GM12878 (cell line): ENCODE measurements at regions not wholly inside any gene's neighbourhood (a gene's known extent, or its start where the extent isn't known, plus 50 kb on each side); places are given as distances from the start of the nearest gene placed in this dataset.
A peak's percentile ranks its signal among the peaks of the same experiment; 100 is the strongest.

Experiments
- ATAC-seq: fragments of 200-7000 bp; cut with Tn5 transposase; 3 replicates; pipeline ENCODE4 v1.9.1; 2020; ENCODE audit warnings: mild to moderate bottlenecking, moderate library complexity
- BruUV-seq: library from RNA; stranded (reverse); fragments of 400-500 nt; replicated peaks from 2 replicates; lab custom pipeline; 2021; lab: Mats Ljungman, UMichigan
- CTCF ChIA-PET: fragments of 300-600 bp; sonication (Branson Sonifier 250); formaldehyde crosslinking; extraction: SDS; loops from one replicate; lab custom pipeline; 2021; ENCODE audit warnings: inconsistent platforms; lab: Yijun Ruan, JAX
- POLR2A ChIA-PET: fragments of 350-600 bp; formaldehyde crosslinking; extraction: SDS; loops from one replicate; lab custom pipeline; 2021; ENCODE audit warnings: inconsistent platforms; lab: Charles Lee
- RAD21 ChIA-PET: fragments of 300-600 bp; sonication (Branson Sonifier 250); formaldehyde crosslinking; loops from one replicate; lab custom pipeline; 2023; ENCODE audit warnings: antibody characterized with exemption; ENCODE audit not compliant: unreplicated experiment; lab: Charles Lee
- SMC1A ChIA-PET: fragments of 300-600 bp; sonication (Branson Sonifier 250); formaldehyde crosslinking; loops from one replicate; lab custom pipeline; 2023; ENCODE audit not compliant: unreplicated experiment, uncharacterized antibody; lab: Charles Lee
- DNase-seq: peaks from one replicate; pipeline ENCODE4 v3.0.0-alpha.2; 2011; ENCODE audit warnings: low read depth, low spot score
- FAIRE-seq: peaks from 3 replicates; lab custom pipeline; 2011; peaks lifted over from hg19 to GRCh38; lab: Jason Lieb, UNC
- H2AFZ ChIP-seq: 2 replicates; pipeline ENCODE4 v1.6.0; 2011; ENCODE audit warnings: low read depth, low read length, control low read depth; ENCODE audit not compliant: control insufficient read depth
- H3K27ac ChIP-seq: 2 replicates; pipeline ENCODE4 v1.5.1; 2011; ENCODE audit warnings: control low read depth; ENCODE audit not compliant: control insufficient read depth, insufficient read depth
- H3K27me3 ChIP-seq, 2 experiments: replicated peaks in 1 of 2; 2 replicates each; pipeline versions ENCODE4 v1.6.0 to v1.6.1; 2011; ENCODE audit warnings: low read length in 1 of 2; ENCODE audit not compliant: control insufficient read depth in 2 of 2, insufficient read depth in 2 of 2
- H3K36me3 ChIP-seq, 2 experiments: 2 replicates each; pipeline ENCODE4 v1.5.1; 2011; ENCODE audit warnings: low read length in 1 of 2; ENCODE audit not compliant: control insufficient read depth in 2 of 2, insufficient read depth in 2 of 2
- H3K4me1 ChIP-seq: 2 replicates; pipeline ENCODE4 v1.6.1; 2011; ENCODE audit warnings: mild to moderate bottlenecking, low read length, moderate library complexity, mixed read lengths; ENCODE audit not compliant: control insufficient read depth, insufficient read depth
- H3K4me2 ChIP-seq: 2 replicates; pipeline ENCODE4 v1.6.0; 2011; ENCODE audit warnings: control low read depth; ENCODE audit not compliant: control insufficient read depth, insufficient read depth
- H3K4me3 ChIP-seq: fragments of 200-600 bp; sonication (generic); 2 replicates; pipeline ENCODE4 v1.5.1; 2016
- H3K79me2 ChIP-seq: 2 replicates; pipeline ENCODE4 v1.6.0; 2011; ENCODE audit warnings: low read length; ENCODE audit not compliant: control insufficient read depth, insufficient read depth
- H3K9ac ChIP-seq: 2 replicates; pipeline ENCODE4 v1.8.0; 2011; ENCODE audit warnings: low read length, control low read depth, mixed read lengths; ENCODE audit not compliant: control insufficient read depth, insufficient read depth
- H3K9me3 ChIP-seq: replicated peaks from 3 replicates; pipeline ENCODE4 v1.5.1; 2011; ENCODE audit warnings: mild to moderate bottlenecking, low read length; ENCODE audit not compliant: control insufficient read depth, insufficient read depth
- H4K20me1 ChIP-seq: 2 replicates; pipeline ENCODE4 v1.6.0; 2011; ENCODE audit not compliant: control insufficient read depth, insufficient read depth
- BCL11A ChIP-seq: IDR thresholded peaks from 2 replicates; pipeline ENCODE4 v1.6.1; 2011; ENCODE audit warnings: low read depth, low read length
- BCL3 ChIP-seq: IDR thresholded peaks from 2 replicates; pipeline ENCODE4 v1.6.1; 2011; ENCODE audit warnings: borderline replicate concordance, low read depth, mild to moderate bottlenecking, moderate library complexity, low read length; ENCODE audit not compliant: insufficient read depth, poor library complexity, severe bottlenecking
- BMI1 ChIP-seq: fragments of 450-650 bp; IDR thresholded peaks from 2 replicates; pipeline ENCODE4 v1.6.1; 2016; ENCODE audit warnings: mild to moderate bottlenecking, moderate library complexity, borderline replicate concordance
- DPF2 ChIP-seq: fragments of 450-650 bp; IDR thresholded peaks from 2 replicates; pipeline ENCODE4 v1.6.1; 2017; ENCODE audit warnings: mild to moderate bottlenecking
- EED ChIP-seq: sonication (generic); IDR thresholded peaks from 2 replicates; pipeline ENCODE4 v1.6.1; 2016; ENCODE audit warnings: antibody characterized with exemption, low read depth
- HDAC2 ChIP-seq: fragments of 200-600 bp; sonication (generic); IDR thresholded peaks from 2 replicates; pipeline ENCODE4 v1.6.1; 2017
- IKZF1 ChIP-seq: fragments of 450-650 bp; conservative IDR thresholded peaks from 2 replicates; pipeline ENCODE4 v1.6.1; 2017; ENCODE audit warnings: antibody characterized with exemption, mild to moderate bottlenecking
- IRF5 ChIP-seq: fragments of 450-650 bp; IDR thresholded peaks from 2 replicates; pipeline ENCODE4 v1.6.1; 2017; ENCODE audit warnings: borderline replicate concordance
- KAT2A ChIP-seq: conservative IDR thresholded peaks from 2 replicates; pipeline ENCODE4 v1.6.1; 2011; ENCODE audit warnings: low read depth, low read length; ENCODE audit not compliant: control insufficient read depth
- MLLT1 ChIP-seq: fragments of 450-650 bp; IDR thresholded peaks from 2 replicates; pipeline ENCODE4 v1.6.1; 2016; ENCODE audit warnings: mild to moderate bottlenecking
- MTA3 ChIP-seq: IDR thresholded peaks from 2 replicates; pipeline ENCODE4 v1.6.1; 2012; ENCODE audit warnings: low read length, inconsistent platforms, borderline replicate concordance
- NBN ChIP-seq: fragments of 450-650 bp; IDR thresholded peaks from 2 replicates; pipeline ENCODE4 v1.6.1; 2016
- NFXL1 ChIP-seq: fragments of 450-650 bp; IDR thresholded peaks from 2 replicates; pipeline ENCODE4 v1.6.1; 2017; ENCODE audit warnings: antibody characterized with exemption, mild to moderate bottlenecking, borderline replicate concordance
- POLR2A ChIP-seq: IDR thresholded peaks from 2 replicates; pipeline ENCODE4 v1.6.1; 2011; ENCODE audit warnings: low read depth, mild to moderate bottlenecking, low read length
- SREBF2 ChIP-seq: IDR thresholded peaks from 2 replicates; pipeline ENCODE4 v1.6.1; 2012; ENCODE audit warnings: mild to moderate bottlenecking, low read length
- SUPT20H ChIP-seq: IDR thresholded peaks from 2 replicates; pipeline ENCODE4 v1.6.1; 2011; ENCODE audit warnings: low read depth, mild to moderate bottlenecking, low read length, moderate library complexity, borderline replicate concordance; ENCODE audit not compliant: control insufficient read depth
- ZNF384 ChIP-seq: IDR thresholded peaks from 2 replicates; pipeline ENCODE4 v1.6.1; 2012; ENCODE audit warnings: low read depth, mild to moderate bottlenecking, low read length, improper control_type of control experiment, borderline replicate concordance
- ZZZ3 ChIP-seq: IDR thresholded peaks from 2 replicates; pipeline ENCODE4 v1.6.1; 2011; ENCODE audit warnings: low read depth; ENCODE audit not compliant: control insufficient read depth, insufficient read length
- WGBS: methylation state at CpG from one replicate; pipeline ENCODE4 v1.1.6; 2016; ENCODE audit warnings: low lambda C conversion rate; ENCODE audit not compliant: insufficient replicate concordance, insufficient coverage; ENCODE audit errors: missing lambda C conversion rate; 5-methylcytosine and 5-hydroxymethylcytosine counted together
- in situ Hi-C: fragments of 300-500 bp; cut with MboI; formaldehyde crosslinking; loops from 9 replicates; pipeline ENCODE4 v1.14.3; 2018; ENCODE audit warnings: mixed read lengths
- intact Hi-C: fragments of 100-400 bp; cut with micrococcal nuclease; formaldehyde crosslinking; loops from one replicate; pipeline ENCODE4 v1.14.2; 2022; ENCODE audit not compliant: unreplicated experiment

- TF ChIP-seq MLLT1 (no peak), NBN (no peak), ZZZ3 (no peak), EED (no peak), DPF2 (no peak), ZNF384 (no peak), BCL11A (no peak), IKZF1 (no peak), HDAC2 (no peak), NFXL1 (no peak), KAT2A (no peak), SUPT20H (no peak), BCL3 (no peak)
Measured at GRCh38 chr5:98157368-98157767, 616.1 kb upstream of the RGMB start (continued).

- Histone ChIP-seq H3K4me2 (no peak overlapping the region), H3K27me3 (no peaks in the 10 kb centered on the region), H2AFZ (no peak overlapping the region), H3K9ac (no peak overlapping the region), H3K4me3 (no peak overlapping the region), H3K4me1 (no peaks in the 10 kb centered on the region), H3K36me3 (no peaks in the 10 kb centered on the region), H3K79me2 (no peaks in the 10 kb centered on the region), H3K9me3 (no peaks in the 10 kb centered on the region), H4K20me1 (no peaks in the 10 kb centered on the region), H3K27ac (no peak overlapping the region)
- POLR2A ChIA-PET: no interaction called here
- WGBS: 63% methylated on average over 6 of the region's 6 CpGs
- RAD21 ChIA-PET: no interaction called here
- intact Hi-C loops: no loop called here
- no TSS peak for BruUV-seq
- peak; percentile 44; the same call in 2 of the 3 replicates for ATAC-seq
- in situ Hi-C loops: no loop called here
- SMC1A ChIA-PET: interaction anchor here (0.5 kb wide), 1 partner anchor 348 kb away, joined by 3 read pairs; no protein-coding TSS in a partner anchor
- CTCF ChIA-PET: no interaction called here
- DNase-seq: no peak
- no peak for FAIRE-seq
- TF ChIP-seq BMI1: no peak
- TF ChIP-seq SREBF2: no peak
- no peak for TF ChIP-seq POLR2A
- TF ChIP-seq IRF5: no peak
- no peak for TF ChIP-seq MTA3
Measured at GRCh38 chr5:98158440-98158839, 615.0 kb upstream of the RGMB start.
